Mucosa of rectum (tissue), 2 donors: ENCODE measurements at regions not wholly inside any gene's neighbourhood (a gene's known extent, or its start where the extent isn't known, plus 50 kb on each side); places are given as distances from the start of the nearest gene placed in this dataset.
"Not testable (repeated sequence)": the region's sequence is repeated elsewhere in the genome, so short reads cannot be mapped to it uniquely, and the experiment has no call there.

Experiments
- H3K27ac ChIP-seq, 2 donors: one replicate each; pipeline ENCODE4 v1.7.0; 2013; ENCODE audit warnings: inconsistent platforms in 2 of 2, low read depth in 2 of 2, low read length in 2 of 2
- H3K27me3 ChIP-seq, 2 donors: one replicate each; pipeline ENCODE4 v1.7.0; 2013; ENCODE audit warnings: low read length in 2 of 2; ENCODE audit not compliant: control insufficient read depth in 2 of 2, insufficient read depth in 2 of 2
- H3K36me3 ChIP-seq, 2 donors: one replicate each; pipeline ENCODE4 v1.7.0; 2013; ENCODE audit warnings: low read length in 2 of 2; ENCODE audit not compliant: control insufficient read depth in 2 of 2, insufficient read depth in 2 of 2
- H3K4me1 ChIP-seq, 2 donors: one replicate each; pipeline ENCODE4 v1.7.0; 2013; ENCODE audit warnings: low read length in 2 of 2, mild to moderate bottlenecking in 1 of 2; ENCODE audit not compliant: control insufficient read depth in 2 of 2, insufficient read depth in 2 of 2
- H3K4me3 ChIP-seq, 2 donors: one replicate each; pipeline ENCODE4 v1.7.0; 2013; ENCODE audit warnings: low read length in 2 of 2
- H3K9ac ChIP-seq, 2 donors: one replicate each; pipeline ENCODE4 v1.7.0; 2013; ENCODE audit warnings: low read length in 2 of 2, low read depth in 1 of 2, mild to moderate bottlenecking in 1 of 2
- H3K9me3 ChIP-seq, 2 donors: one replicate each; pipeline ENCODE4 v1.7.0; 2013; ENCODE audit warnings: low read length in 2 of 2; ENCODE audit not compliant: control insufficient read depth in 2 of 2
- donor health status: healthy.
- donor health status: Normal muscosa, but diverticular disease.

GRCh38 chr12:96085475-96085874 lies 50.1 kb upstream of the LTA4H start:
- H3K4me3 ChIP-seq, result no peak overlapping the region
- H3K9me3 ChIP-seq, result no peaks in the 10 kb centered on the region

GRCh38 chr12:96086190-96086589 lies 50.8 kb upstream of the LTA4H start:
- H3K9me3 ChIP-seq, H3K4me1 ChIP-seq, H3K36me3 ChIP-seq, H3K9ac ChIP-seq, H3K4me3 ChIP-seq, H3K27me3 ChIP-seq, H3K27ac ChIP-seq: not testable (repeated sequence)

More at GRCh38 chr12:96085475-96085874, 50.1 kb upstream of the LTA4H start:
- Histone ChIP-seq H3K27me3 (no peaks in the 10 kb centered on the region), H3K4me1 (no peaks in the 10 kb centered on the region), H3K36me3 (no peaks in the 10 kb centered on the region), H3K9ac (no peak overlapping the region), H3K27ac (no peak overlapping the region)

- Histone ChIP-seq H3K36me3 (no peaks in the 10 kb centered on the region), H3K4me1 (no peaks in the 10 kb centered on the region), H3K9me3 (no peaks in the 10 kb centered on the region), H3K27me3 (no peaks in the 10 kb centered on the region), H3K27ac (no peak overlapping the region), H3K9ac (no peak overlapping the region), H3K4me3 (no peak overlapping the region)
These were observed 56.4 kb upstream of the LTA4H start for GRCh38 chr12:96091833-96092232.

GRCh38 chr12:96093543-96094196 lies 58.3 kb upstream of the LTA4H start:
- Histone ChIP-seq H3K9ac (no peak overlapping the region), H3K4me1 (no peaks in the 10 kb centered on the region), H3K4me3 (no peak overlapping the region), H3K27ac (no peak overlapping the region), H3K36me3 (no peaks in the 10 kb centered on the region), H3K9me3 (no peaks in the 10 kb centered on the region), H3K27me3 (no peaks in the 10 kb centered on the region)

GRCh38 chr12:96094201-96094600 lies 58.8 kb upstream of the LTA4H start:
- Histone ChIP-seq H3K9me3 (no peaks in the 10 kb centered on the region), H3K27me3 (no peaks in the 10 kb centered on the region), H3K9ac (no peak overlapping the region), H3K4me1 (no peaks in the 10 kb centered on the region), H3K4me3 (no peak overlapping the region), H3K36me3 (no peaks in the 10 kb centered on the region), H3K27ac (no peak overlapping the region)

- Histone ChIP-seq H3K4me1 (no peaks in the 10 kb centered on the region), H3K27ac (no peak overlapping the region), H3K9ac (no peak overlapping the region), H3K9me3 (no peaks in the 10 kb centered on the region), H3K27me3 (no peaks in the 10 kb centered on the region), H3K36me3 (no peaks in the 10 kb centered on the region), H3K4me3 (no peak overlapping the region)
These were observed 63.2 kb upstream of the LTA4H start for GRCh38 chr12:96098631-96099030.

- H3K27ac ChIP-seq, result no peak overlapping the region
- H3K4me3 ChIP-seq, result no peak overlapping the region
- H3K27me3 ChIP-seq, result no peaks in the 10 kb centered on the region
- no peak overlapping the region for H3K9ac ChIP-seq
- no peaks in the 10 kb centered on the region for H3K36me3 ChIP-seq
- H3K4me1 ChIP-seq, result no peaks in the 10 kb centered on the region
- H3K9me3 ChIP-seq, result no peaks in the 10 kb centered on the region
These were observed 64.0 kb upstream of the LTA4H start for GRCh38 chr12:96099421-96099820.

GRCh38 chr12:96099986-96100385 lies 64.6 kb upstream of the LTA4H start:
- H3K9ac ChIP-seq, result no peak overlapping the region
- no peaks in the 10 kb centered on the region for H3K27me3 ChIP-seq
- no peak overlapping the region for H3K27ac ChIP-seq
- H3K4me1 ChIP-seq, result no peaks in the 10 kb centered on the region
- H3K9me3 ChIP-seq, result no peaks in the 10 kb centered on the region
- H3K4me3 ChIP-seq, result no peak overlapping the region
- no peaks in the 10 kb centered on the region for H3K36me3 ChIP-seq

GRCh38 chr12:96101806-96102205 lies 66.4 kb upstream of the LTA4H start:
- no peaks in the 10 kb centered on the region for H3K27me3 ChIP-seq
- no peak overlapping the region for H3K4me3 ChIP-seq
- no peaks in the 10 kb centered on the region for H3K4me1 ChIP-seq
- no peak overlapping the region for H3K9ac ChIP-seq
- no peak overlapping the region for H3K27ac ChIP-seq
- no peaks in the 10 kb centered on the region for H3K36me3 ChIP-seq
- no peaks in the 10 kb centered on the region for H3K9me3 ChIP-seq

GRCh38 chr12:96103067-96103644 lies 67.8 kb upstream of the LTA4H start:
- Histone ChIP-seq H3K4me1 (peaks cover 2 to 4% of the 10 kb centered on the region in 2 donors), H3K27me3 (no peaks in the 10 kb centered on the region), H3K9ac (no peak overlapping the region), H3K4me3 (no peak overlapping the region), H3K9me3 (no peaks in the 10 kb centered on the region), H3K36me3 (no peaks in the 10 kb centered on the region), H3K27ac (no peak overlapping the region)
